Endodermal cell (in vitro differentiated cells): ENCODE measurements at regions not wholly inside any gene's neighbourhood (a gene's known extent, or its start where the extent isn't known, plus 50 kb on each side); places are given as distances from the start of the nearest gene placed in this dataset.

Source experiments
- DNase-seq: peaks from one replicate; pipeline ENCODE4 v3.0.0-alpha.2; 2017
- H3K27ac ChIP-seq: 2 replicates; pipeline ENCODE4 v1.5.1; 2013; ENCODE audit warnings: mild to moderate bottlenecking, low read depth, low read length, moderate library complexity
- H3K27me3 ChIP-seq: 2 replicates; pipeline ENCODE4 v1.6.1; 2013; ENCODE audit warnings: mild to moderate bottlenecking, low read length, moderate library complexity; ENCODE audit not compliant: insufficient read depth, control insufficient read depth, poor library complexity, severe bottlenecking
- H3K36me3 ChIP-seq: 2 replicates; pipeline ENCODE4 v1.7.0; 2013; ENCODE audit warnings: mild to moderate bottlenecking, low read length, moderate library complexity; ENCODE audit not compliant: control insufficient read depth, insufficient read depth
- H3K4me1 ChIP-seq: one replicate; pipeline ENCODE4 v1.7.0; 2013; ENCODE audit warnings: low read length; ENCODE audit not compliant: control insufficient read depth, insufficient read depth
- H3K4me3 ChIP-seq: 2 replicates; pipeline ENCODE4 v1.5.1; 2013; ENCODE audit warnings: mild to moderate bottlenecking, low read length, moderate library complexity
- H3K9ac ChIP-seq: 2 replicates; pipeline ENCODE4 v1.6.1; 2013; ENCODE audit warnings: mild to moderate bottlenecking, low read length, moderate library complexity; ENCODE audit not compliant: poor library complexity, severe bottlenecking; ENCODE audit errors: extremely low read depth
- H3K9me3 ChIP-seq: 2 replicates; pipeline ENCODE4 v1.6.1; 2013; ENCODE audit warnings: mild to moderate bottlenecking, low read length, moderate library complexity; ENCODE audit not compliant: control insufficient read depth
- H3K27ac Mint-ChIP-seq: 2 replicates; pipeline ENCODE4 v1.8.0; 2020; ENCODE audit warnings: mixed read lengths
- H3K27me3 Mint-ChIP-seq: 2 replicates; pipeline ENCODE4 v1.8.0; 2021; ENCODE audit warnings: mild to moderate bottlenecking, mixed read lengths; ENCODE audit not compliant: insufficient read depth
- H3K36me3 Mint-ChIP-seq: 2 replicates; pipeline ENCODE4 v1.8.0; 2020; ENCODE audit warnings: low read depth, mixed read lengths
- H3K4me1 Mint-ChIP-seq: 2 replicates; pipeline ENCODE4 v1.8.0; 2020; ENCODE audit warnings: mixed read lengths
- H3K4me3 Mint-ChIP-seq: 2 replicates; pipeline ENCODE4 v1.8.0; 2020; ENCODE audit warnings: mild to moderate bottlenecking, moderate library complexity, mixed read lengths
- H3K9me3 Mint-ChIP-seq: 2 replicates; pipeline ENCODE4 v1.8.0; 2020; ENCODE audit warnings: mild to moderate bottlenecking, mixed read lengths
- WGBS, 2 experiments: methylation state at CpG; one replicate each; pipeline versions ENCODE4 v1.1.5 to v1.1.7; 2013; ENCODE audit warnings: missing lambda C conversion rate in 2 of 2, mixed read lengths in 1 of 2; ENCODE audit not compliant: insufficient coverage in 1 of 2, insufficient read length in 1 of 2; 5-methylcytosine and 5-hydroxymethylcytosine counted together
- TF ChIP-seq, protein P1 (sequence below): fragments of 200-600 bp; sonication (generic); conservative IDR thresholded peaks from 2 replicates; pipeline ENCODE4 v1.5.0; 2021; ENCODE audit warnings: antibody characterized with exemption, mild to moderate bottlenecking

DNA sequence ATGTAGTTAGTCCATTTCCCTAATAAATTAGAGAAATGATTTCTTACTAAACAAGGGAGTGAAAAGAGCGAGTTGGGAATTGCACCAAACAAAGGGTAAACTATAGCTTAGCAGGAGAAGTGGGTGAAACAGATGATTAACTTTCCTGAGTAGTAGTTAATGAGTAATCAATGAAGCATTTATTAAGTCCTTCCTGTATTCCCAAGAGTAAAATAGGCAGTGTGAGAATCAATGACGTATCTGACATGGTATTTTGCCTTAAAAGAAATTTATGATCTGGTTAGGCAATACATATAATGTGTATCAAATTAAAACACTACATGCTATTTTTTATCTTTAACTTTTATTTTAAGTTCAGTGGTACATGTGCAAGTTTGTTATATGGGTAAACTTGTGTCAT, 142.8 kb downstream of the KLF5 start:
- Mint-ChIP-seq H3K27me3 (no peaks in the 10 kb centered on the region), H3K4me3 (no peak overlapping the region), H3K4me1 (peaks cover 2% of the 10 kb centered on the region), H3K36me3 (no peaks in the 10 kb centered on the region), H3K9me3 (no peaks in the 10 kb centered on the region), H3K27ac (no peak overlapping the region)
- Histone ChIP-seq H3K9me3 (no peaks in the 10 kb centered on the region), H3K4me1 (no peaks in the 10 kb centered on the region), H3K27me3 (no peaks in the 10 kb centered on the region), H3K27ac (no peak overlapping the region), H3K9ac (no peak overlapping the region), H3K36me3 (no peaks in the 10 kb centered on the region), H3K4me3 (no peak overlapping the region)
- 88 to 96% methylated on average over 1 to 2 of the region's 2 CpGs for WGBS, 2 experiments
- TF ChIP-seq, protein P1, sequence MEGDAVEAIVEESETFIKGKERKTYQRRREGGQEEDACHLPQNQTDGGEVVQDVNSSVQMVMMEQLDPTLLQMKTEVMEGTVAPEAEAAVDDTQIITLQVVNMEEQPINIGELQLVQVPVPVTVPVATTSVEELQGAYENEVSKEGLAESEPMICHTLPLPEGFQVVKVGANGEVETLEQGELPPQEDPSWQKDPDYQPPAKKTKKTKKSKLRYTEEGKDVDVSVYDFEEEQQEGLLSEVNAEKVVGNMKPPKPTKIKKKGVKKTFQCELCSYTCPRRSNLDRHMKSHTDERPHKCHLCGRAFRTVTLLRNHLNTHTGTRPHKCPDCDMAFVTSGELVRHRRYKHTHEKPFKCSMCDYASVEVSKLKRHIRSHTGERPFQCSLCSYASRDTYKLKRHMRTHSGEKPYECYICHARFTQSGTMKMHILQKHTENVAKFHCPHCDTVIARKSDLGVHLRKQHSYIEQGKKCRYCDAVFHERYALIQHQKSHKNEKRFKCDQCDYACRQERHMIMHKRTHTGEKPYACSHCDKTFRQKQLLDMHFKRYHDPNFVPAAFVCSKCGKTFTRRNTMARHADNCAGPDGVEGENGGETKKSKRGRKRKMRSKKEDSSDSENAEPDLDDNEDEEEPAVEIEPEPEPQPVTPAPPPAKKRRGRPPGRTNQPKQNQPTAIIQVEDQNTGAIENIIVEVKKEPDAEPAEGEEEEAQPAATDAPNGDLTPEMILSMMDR = no peak
- DNase-seq = no peak

DNA sequence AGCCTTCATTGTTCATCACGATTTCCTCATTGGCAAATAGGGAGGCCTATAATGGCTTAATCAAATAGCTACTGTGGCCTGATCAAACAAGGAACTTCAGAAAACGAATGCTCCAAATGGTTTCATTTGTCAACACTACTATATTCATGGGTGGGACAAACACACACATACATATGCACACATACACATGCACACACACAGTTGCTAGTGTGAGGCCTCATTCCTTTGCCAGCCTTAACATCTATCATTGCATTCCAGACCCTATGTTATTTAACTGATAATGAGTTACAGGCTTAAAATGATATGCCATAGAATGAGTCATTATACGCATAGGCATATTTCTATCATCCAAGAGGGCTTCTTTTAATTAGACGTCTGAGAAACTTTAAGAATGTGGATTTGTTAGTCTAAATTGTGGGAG, 140.2 kb downstream of the KLF5 start:
- Histone ChIP-seq H3K4me3 (no peak overlapping the region), H3K36me3 (no peaks in the 10 kb centered on the region), H3K9me3 (no peaks in the 10 kb centered on the region), H3K27me3 (no peaks in the 10 kb centered on the region), H3K4me1 (no peaks in the 10 kb centered on the region), H3K9ac (no peak overlapping the region), H3K27ac (no peak overlapping the region)
- H3K9me3 Mint-ChIP-seq = no peaks in the 10 kb centered on the region
- H3K27me3 Mint-ChIP-seq = no peaks in the 10 kb centered on the region
- no peak overlapping the region for H3K27ac Mint-ChIP-seq
- no peaks in the 10 kb centered on the region for H3K36me3 Mint-ChIP-seq
- peaks cover 6% of the 10 kb centered on the region for H3K4me1 Mint-ChIP-seq
- H3K4me3 Mint-ChIP-seq = no peak overlapping the region
- TF ChIP-seq, protein P1 = no peak
- 88 to 97% methylated on average over 4 of the region's 4 CpGs for WGBS, 2 experiments
- DNase-seq = no peak

DNA sequence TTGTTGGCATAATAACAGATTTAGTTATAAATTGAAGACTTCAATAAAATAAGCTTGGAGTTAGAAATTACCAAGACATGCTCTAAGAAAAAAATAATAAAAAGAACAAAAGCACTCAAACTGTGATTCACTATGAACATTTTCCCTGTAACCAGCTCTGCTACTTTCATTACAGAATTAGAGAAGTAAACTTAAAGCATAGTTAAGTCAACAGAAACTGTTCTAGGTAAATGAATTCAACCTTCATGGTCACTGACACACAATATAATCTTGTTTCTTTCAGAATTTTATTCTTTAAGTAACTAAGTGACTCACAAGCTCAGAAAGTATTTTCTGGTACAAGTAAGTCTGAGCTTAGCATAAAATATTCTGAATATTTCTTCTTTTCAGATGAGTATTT, 136.3 kb downstream of the KLF5 start:
- TF ChIP-seq, protein P1 = no peak
- Histone ChIP-seq H3K9ac (no peak overlapping the region), H3K27me3 (no peaks in the 10 kb centered on the region), H3K36me3 (no peaks in the 10 kb centered on the region), H3K4me3 (no peak overlapping the region), H3K4me1 (peaks cover 7% of the 10 kb centered on the region), H3K27ac (no peak overlapping the region), H3K9me3 (no peaks in the 10 kb centered on the region)
- no peak for DNase-seq
- Mint-ChIP-seq H3K4me3 (no peak overlapping the region), H3K27ac (no peak overlapping the region), H3K9me3 (peaks cover 3% of the 10 kb centered on the region), H3K36me3 (no peaks in the 10 kb centered on the region), H3K4me1 (peaks cover 15% of the 10 kb centered on the region), H3K27me3 (no peaks in the 10 kb centered on the region)
